Neuron (in vitro differentiated cells): ENCODE measurements at regions not wholly inside any gene's neighbourhood (a gene's known extent, or its start where the extent isn't known, plus 50 kb on each side); places are given as distances from the start of the nearest gene placed in this dataset.

Source experiments
- H2AFZ ChIP-seq: one replicate; pipeline ENCODE4 v1.6.1; 2013; ENCODE audit warnings: low read depth, mild to moderate bottlenecking, inconsistent platforms, low read length, moderate library complexity
- H3K27me3 ChIP-seq: one replicate; pipeline ENCODE4 v1.6.1; 2013; ENCODE audit warnings: low read length; ENCODE audit not compliant: insufficient read depth
- H3K36me3 ChIP-seq: one replicate; pipeline ENCODE4 v1.6.1; 2013; ENCODE audit warnings: low read length; ENCODE audit not compliant: insufficient read depth
- H3K4me1 ChIP-seq: one replicate; pipeline ENCODE4 v1.6.1; 2013; ENCODE audit warnings: low read length; ENCODE audit not compliant: insufficient read depth
- H3K4me3 ChIP-seq: 2 replicates; pipeline ENCODE4 v1.5.1; 2013; ENCODE audit warnings: mild to moderate bottlenecking, low read length, moderate library complexity
- H3K9me3 ChIP-seq: one replicate; pipeline ENCODE4 v1.6.1; 2013; ENCODE audit warnings: low read length

GRCh38 chr6:14824484-14825275, 421.2 kb upstream of the JARID2 start:
- Histone ChIP-seq H3K36me3 (no peaks in the 10 kb centered on the region), H3K27me3 (no peaks in the 10 kb centered on the region), H3K9me3 (no peaks in the 10 kb centered on the region), H3K4me3 (peak overlapping the region; percentile 19), H3K4me1 (peaks cover 29% of the 10 kb centered on the region), H2AFZ (no peak overlapping the region)

GRCh38 chr6:14826456-14826855, 419.4 kb upstream of the JARID2 start:
- Histone ChIP-seq H2AFZ (no peak overlapping the region), H3K9me3 (no peaks in the 10 kb centered on the region), H3K27me3 (no peaks in the 10 kb centered on the region), H3K4me1 (peaks cover 32% of the 10 kb centered on the region), H3K4me3 (no peak overlapping the region), H3K36me3 (no peaks in the 10 kb centered on the region)

- H3K9me3 ChIP-seq, result no peaks in the 10 kb centered on the region
- no peaks in the 10 kb centered on the region for H3K36me3 ChIP-seq
- H3K4me1 ChIP-seq, result peaks cover 41% of the 10 kb centered on the region
- H3K4me3 ChIP-seq, result no peak overlapping the region
- no peaks in the 10 kb centered on the region for H3K27me3 ChIP-seq
- H2AFZ ChIP-seq, result no peak overlapping the region
These were observed 418.5 kb upstream of the JARID2 start for GRCh38 chr6:14827354-14827753.

- no peaks in the 10 kb centered on the region for H3K36me3 ChIP-seq
- H3K9me3 ChIP-seq, result no peaks in the 10 kb centered on the region
- peak overlapping the region; percentile 23 for H2AFZ ChIP-seq
- H3K4me3 ChIP-seq, result no peak overlapping the region
- H3K27me3 ChIP-seq, result no peaks in the 10 kb centered on the region
- peaks cover 44% of the 10 kb centered on the region for H3K4me1 ChIP-seq
These were observed 417.7 kb upstream of the JARID2 start for GRCh38 chr6:14828201-14828611.

GRCh38 chr6:14831070-14831469, 414.8 kb upstream of the JARID2 start:
- Histone ChIP-seq H3K4me3 (no peak overlapping the region), H3K27me3 (no peaks in the 10 kb centered on the region), H3K36me3 (no peaks in the 10 kb centered on the region), H3K4me1 (peaks cover 27% of the 10 kb centered on the region), H2AFZ (no peak overlapping the region), H3K9me3 (no peaks in the 10 kb centered on the region)

- H3K27me3 ChIP-seq, result no peaks in the 10 kb centered on the region
- H3K9me3 ChIP-seq, result no peaks in the 10 kb centered on the region
- H2AFZ ChIP-seq, result peak overlapping the region; percentile 30
- no peaks in the 10 kb centered on the region for H3K36me3 ChIP-seq
- no peak overlapping the region for H3K4me3 ChIP-seq
- peaks cover 27% of the 10 kb centered on the region for H3K4me1 ChIP-seq
These were observed 413.9 kb upstream of the JARID2 start for GRCh38 chr6:14831937-14832336.

- H3K9me3 ChIP-seq, result no peaks in the 10 kb centered on the region
- no peak overlapping the region for H3K4me3 ChIP-seq
- peak overlapping the region; percentile 30 for H2AFZ ChIP-seq
- H3K4me1 ChIP-seq, result peaks cover 24% of the 10 kb centered on the region
- no peaks in the 10 kb centered on the region for H3K27me3 ChIP-seq
- no peaks in the 10 kb centered on the region for H3K36me3 ChIP-seq
These were observed 413.4 kb upstream of the JARID2 start for GRCh38 chr6:14832427-14832826.

- H3K27me3 ChIP-seq, result no peaks in the 10 kb centered on the region
- H3K4me1 ChIP-seq, result peaks cover 14% of the 10 kb centered on the region
- H3K4me3 ChIP-seq, result no peak overlapping the region
- no peaks in the 10 kb centered on the region for H3K36me3 ChIP-seq
- H3K9me3 ChIP-seq, result no peaks in the 10 kb centered on the region
- H2AFZ ChIP-seq, result no peak overlapping the region
These were observed 410.9 kb upstream of the JARID2 start for GRCh38 chr6:14834851-14835530.

GRCh38 chr6:14837435-14837834, 408.4 kb upstream of the JARID2 start:
- no peaks in the 10 kb centered on the region for H3K9me3 ChIP-seq
- H2AFZ ChIP-seq, result no peak overlapping the region
- H3K27me3 ChIP-seq, result no peaks in the 10 kb centered on the region
- H3K4me3 ChIP-seq, result no peak overlapping the region
- no peaks in the 10 kb centered on the region for H3K36me3 ChIP-seq
- H3K4me1 ChIP-seq, result peaks cover 2% of the 10 kb centered on the region

- Histone ChIP-seq H3K4me1 (no peaks in the 10 kb centered on the region), H2AFZ (no peak overlapping the region), H3K4me3 (no peak overlapping the region), H3K9me3 (no peaks in the 10 kb centered on the region), H3K27me3 (no peaks in the 10 kb centered on the region), H3K36me3 (no peaks in the 10 kb centered on the region)
These were observed 407.7 kb upstream of the JARID2 start for GRCh38 chr6:14838133-14838583.

GRCh38 chr6:14841901-14842421, 403.9 kb upstream of the JARID2 start:
- no peaks in the 10 kb centered on the region for H3K9me3 ChIP-seq
- no peaks in the 10 kb centered on the region for H3K36me3 ChIP-seq
- no peaks in the 10 kb centered on the region for H3K4me1 ChIP-seq
- H3K27me3 ChIP-seq, result no peaks in the 10 kb centered on the region
- H3K4me3 ChIP-seq, result no peak overlapping the region
- H2AFZ ChIP-seq, result no peak overlapping the region

GRCh38 chr6:14844411-14844810, 401.5 kb upstream of the JARID2 start:
- H3K9me3 ChIP-seq, result no peaks in the 10 kb centered on the region
- H2AFZ ChIP-seq, result no peak overlapping the region
- H3K36me3 ChIP-seq, result no peaks in the 10 kb centered on the region
- no peaks in the 10 kb centered on the region for H3K27me3 ChIP-seq
- peaks cover 3% of the 10 kb centered on the region for H3K4me1 ChIP-seq
- H3K4me3 ChIP-seq, result no peak overlapping the region

GRCh38 chr6:14848019-14848418, 397.9 kb upstream of the JARID2 start:
- no peaks in the 10 kb centered on the region for H3K36me3 ChIP-seq
- H2AFZ ChIP-seq, result no peak overlapping the region
- H3K9me3 ChIP-seq, result no peaks in the 10 kb centered on the region
- no peak overlapping the region for H3K4me3 ChIP-seq
- no peaks in the 10 kb centered on the region for H3K27me3 ChIP-seq
- H3K4me1 ChIP-seq, result peaks cover 7% of the 10 kb centered on the region
